ENCODE measurements at regions not wholly inside any gene's neighbourhood (a gene's known extent, or its start where the extent isn't known, plus 50 kb on each side); places are given as distances from the start of the nearest gene placed in this dataset.

- Histone ChIP-seq H3K9me2 (ENCODE audit: low read depth, low read length) (no peaks in the 10 kb centered on the region), H2AFZ (ENCODE audit: low read length) (no peak overlapping the region), H3F3A (ENCODE audit: insufficient read depth, low read length) (no peaks in the 10 kb centered on the region)
Observed at GRCh38 chr7:80359476-80359875, 152.4 kb downstream of the GNAT3 start.

GRCh38 chr7:80359029-80359428, 152.8 kb downstream of the GNAT3 start:
- no peaks in the 10 kb centered on the region for H4K20me1 ChIP-seq (ENCODE audit: insufficient read depth, low read length)
- no peak overlapping the region for H2AFZ ChIP-seq (ENCODE audit: low read length)
- H3K4me2 ChIP-seq (ENCODE audit: low read length), result no peak overlapping the region

More at GRCh38 chr7:80359476-80359875, 152.4 kb downstream of the GNAT3 start:
- H3K27ac ChIP-seq (ENCODE audit: low read depth, low read length, poor library complexity, severe bottlenecking), result no peak overlapping the region
- no peaks in the 10 kb centered on the region for H3K9me3 ChIP-seq (ENCODE audit: low read length)
- H3K4me3 ChIP-seq (ENCODE audit: low read depth, low read length, poor library complexity, severe bottlenecking), result no peak overlapping the region
- no peaks in the 10 kb centered on the region for H3K36me3 ChIP-seq (ENCODE audit: insufficient read depth, low read length)
- H3K79me2 ChIP-seq (ENCODE audit: insufficient read depth, low read length), result no peaks in the 10 kb centered on the region
- no peaks in the 10 kb centered on the region for H4K20me1 ChIP-seq (ENCODE audit: insufficient read depth, low read length)
- H3K4me2 ChIP-seq (ENCODE audit: low read length), result no peak overlapping the region
- H3K9ac ChIP-seq (ENCODE audit: low read length), result no peak overlapping the region
- H3K27me3 ChIP-seq (ENCODE audit: insufficient read depth, low read length), result no peaks in the 10 kb centered on the region
- H3K4me1 ChIP-seq (ENCODE audit: insufficient read depth, low read length, severe bottlenecking), result no peaks in the 10 kb centered on the region
- TF ChIP-seq EZH2 (IDR thresholded peaks at IDR 0.05; ENCODE audit: borderline replicate concordance, low read length) (no peak), CTCF (IDR thresholded peaks at IDR 0.05; ENCODE audit: low read length) (no peak)

GRCh38 chr7:80357530-80357929, 154.3 kb downstream of the GNAT3 start:
- Histone ChIP-seq H3K27ac (ENCODE audit: low read depth, low read length, poor library complexity, severe bottlenecking) (no peak overlapping the region), H3F3A (ENCODE audit: insufficient read depth, low read length) (no peaks in the 10 kb centered on the region), H4K20me1 (ENCODE audit: insufficient read depth, low read length) (no peaks in the 10 kb centered on the region), H3K9me2 (ENCODE audit: low read depth, low read length) (no peaks in the 10 kb centered on the region), H3K36me3 (ENCODE audit: insufficient read depth, low read length) (no peaks in the 10 kb centered on the region), H3K4me3 (ENCODE audit: low read depth, low read length, poor library complexity, severe bottlenecking) (no peak overlapping the region), H3K9ac (ENCODE audit: low read length) (no peak overlapping the region), H3K4me2 (ENCODE audit: low read length) (no peak overlapping the region), H3K9me3 (ENCODE audit: low read length) (no peaks in the 10 kb centered on the region), H3K4me1 (ENCODE audit: insufficient read depth, low read length, severe bottlenecking) (no peaks in the 10 kb centered on the region), H2AFZ (ENCODE audit: low read length) (no peak overlapping the region), H3K79me2 (ENCODE audit: insufficient read depth, low read length) (no peaks in the 10 kb centered on the region), H3K27me3 (ENCODE audit: insufficient read depth, low read length) (no peaks in the 10 kb centered on the region)
- TF ChIP-seq EZH2 (IDR thresholded peaks at IDR 0.05; ENCODE audit: borderline replicate concordance, low read length), result no peak
- no peak for TF ChIP-seq CTCF (IDR thresholded peaks at IDR 0.05; ENCODE audit: low read length)

More at GRCh38 chr7:80359029-80359428, 152.8 kb downstream of the GNAT3 start:
- no peaks in the 10 kb centered on the region for H3K9me2 ChIP-seq (ENCODE audit: low read depth, low read length)
- H3K79me2 ChIP-seq (ENCODE audit: insufficient read depth, low read length), result no peaks in the 10 kb centered on the region
- no peak for TF ChIP-seq EZH2 (IDR thresholded peaks at IDR 0.05; ENCODE audit: borderline replicate concordance, low read length)
- TF ChIP-seq CTCF (IDR thresholded peaks at IDR 0.05; ENCODE audit: low read length), result no peak
- H3K9ac ChIP-seq (ENCODE audit: low read length), result no peak overlapping the region
- H3K27ac ChIP-seq (ENCODE audit: low read depth, low read length, poor library complexity, severe bottlenecking), result no peak overlapping the region
- H3F3A ChIP-seq (ENCODE audit: insufficient read depth, low read length), result no peaks in the 10 kb centered on the region
- no peaks in the 10 kb centered on the region for H3K27me3 ChIP-seq (ENCODE audit: insufficient read depth, low read length)
- H3K4me1 ChIP-seq (ENCODE audit: insufficient read depth, low read length, severe bottlenecking), result no peaks in the 10 kb centered on the region
- H3K4me3 ChIP-seq (ENCODE audit: low read depth, low read length, poor library complexity, severe bottlenecking), result no peak overlapping the region
- no peaks in the 10 kb centered on the region for H3K9me3 ChIP-seq (ENCODE audit: low read length)
- H3K36me3 ChIP-seq (ENCODE audit: insufficient read depth, low read length), result no peaks in the 10 kb centered on the region
